ENCODE measurements at regions not wholly inside any gene's neighbourhood (a gene's known extent, or its start where the extent isn't known, plus 50 kb on each side); places are given as distances from the start of the nearest gene placed in this dataset.

DNA sequence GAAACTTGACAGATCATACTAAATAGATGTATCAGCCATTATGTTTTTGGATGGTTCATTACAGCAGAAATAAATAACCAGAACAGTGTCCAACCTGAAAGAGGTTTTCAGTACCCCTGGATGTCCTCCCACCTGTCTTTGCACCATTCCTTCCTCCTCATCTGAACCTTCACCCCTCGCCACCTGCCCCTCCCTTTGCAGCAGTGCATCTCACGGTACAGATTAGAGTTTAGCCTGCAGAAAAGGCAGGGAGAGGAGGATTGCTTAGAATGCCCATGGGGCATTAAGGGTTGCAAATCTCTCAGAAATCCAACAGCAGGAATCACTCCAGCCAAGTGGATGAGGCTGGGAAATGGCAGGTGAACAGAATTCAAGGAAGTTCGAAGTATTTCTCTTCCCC lies 155.0 kb downstream of the HS3ST2 start:
- POLR2A ChIA-PET (ENCODE audit: partially characterized antibody), result no interaction called here
- Histone ChIP-seq H3K9me3 (ENCODE audit: insufficient read depth in 2 of 2, low read depth in 1 of 2, low read length in 1 of 2) (no peaks in the 10 kb centered on the region), H3K56ac (replicated peaks; ENCODE audit: insufficient read length, low read depth, low read length) (no peak overlapping the region), H3K4me1 (replicated peaks in 1 of 4; ENCODE audit: control insufficient read depth in 3 of 4, insufficient read depth in 4 of 4, low read length in 3 of 4) (peaks cover 0 to 3% (median 0%) of the 10 kb centered on the region in 4 experiments; a peak in 3 of 7 replicates), H3K4me2 (ENCODE audit: insufficient read depth in 1 of 2, low read depth in 2 of 2, low read length in 2 of 2) (no peak overlapping the region), H2AFZ (ENCODE audit: low read length) (no peak overlapping the region), H2BK20ac (ENCODE audit: low read length) (no peak overlapping the region), H2AK5ac (ENCODE audit: low read depth, low read length) (no peak overlapping the region), H3K27me3 (replicated peaks in 1 of 4; ENCODE audit: control insufficient read depth in 3 of 4, extremely low read depth in 1 of 4, insufficient read depth in 3 of 4, low read length in 3 of 4) (no peaks in the 10 kb centered on the region; a peak in 1 of 7 replicates), H4K91ac (replicated peaks; ENCODE audit: insufficient read length, low read length) (no peak overlapping the region), H2BK12ac (ENCODE audit: low read depth, low read length) (no peak overlapping the region), H2BK15ac (ENCODE audit: low read length) (no peak overlapping the region), H3K23me2 (ENCODE audit: low read depth, low read length) (no peaks in the 10 kb centered on the region), H3K27ac (ENCODE audit: low read depth, low read length) (no peak overlapping the region), H3K18ac (ENCODE audit: extremely low read depth, low read length) (no peak overlapping the region), H2BK120ac (replicated peaks; ENCODE audit: low read depth, low read length) (no peak overlapping the region), H2BK5ac (ENCODE audit: low read depth, low read length) (no peak overlapping the region), H4K20me1 (replicated peaks in 1 of 2; ENCODE audit: control insufficient read depth in 1 of 2, insufficient read depth in 2 of 2, low read length in 2 of 2) (no peaks in the 10 kb centered on the region), H3K4ac (replicated peaks; ENCODE audit: insufficient read length, low read depth, low read length) (no peak overlapping the region), H3K4me3 (ENCODE audit: extremely low read depth in 1 of 4, insufficient read depth in 2 of 4, low read depth in 3 of 4, low read length in 4 of 4) (no peak overlapping the region), H3K36me3 (ENCODE audit: control insufficient read depth in 2 of 4, insufficient read depth in 4 of 4, low read length in 3 of 4) (no peaks in the 10 kb centered on the region), H3K79me2 (ENCODE audit: control insufficient read depth in 1 of 2, insufficient read depth in 2 of 2, low read length in 2 of 2) (no peaks in the 10 kb centered on the region), H4K5ac (ENCODE audit: insufficient read length, low read depth, low read length) (no peak overlapping the region), H3K9ac (replicated peaks in 1 of 4; ENCODE audit: extremely low read depth in 1 of 4, low read depth in 3 of 4, low read length in 3 of 4) (no peak overlapping the region), H3K14ac (ENCODE audit: insufficient read length) (no peak overlapping the region), H3K79me1 (ENCODE audit: low read depth, low read length) (no peaks in the 10 kb centered on the region), H3K23ac (ENCODE audit: insufficient read length) (no peak overlapping the region), H4K8ac (ENCODE audit: extremely low read depth, insufficient read depth, low read length) (no peak overlapping the region)
- 77% methylated on average over 3 of the region's 3 CpGs; no CpG with 5 or more reads in 1 of the 2 experiments for WGBS, 2 experiments (ENCODE audit: extremely low coverage in 1 of 2, insufficient coverage in 1 of 2, insufficient read length in 1 of 2, insufficient replicate concordance in 2 of 2, low coverage in 1 of 2, low lambda C conversion rate in 2 of 2, missing lambda C conversion rate in 1 of 2)
- no peak for TF ChIP-seq CTBP2 (IDR thresholded peaks at IDR 0.05; ENCODE audit: borderline replicate concordance, insufficient read depth, insufficient read length, low read length)
- TF ChIP-seq POU5F1 (IDR thresholded peaks at IDR 0.05; ENCODE audit: low read depth, low read length), result no peak
- TF ChIP-seq KDM5A (IDR thresholded peaks at IDR 0.05; ENCODE audit: low read length), result no peak
- no peak for TF ChIP-seq HDAC6 (IDR thresholded peaks at IDR 0.05; ENCODE audit: low read depth, low read length)
- no peak for TF ChIP-seq RNF2 (IDR thresholded peaks at IDR 0.05; ENCODE audit: borderline replicate concordance, low read depth, low read length, missing control alignments, poor library complexity, severe bottlenecking)
- no peak for TF ChIP-seq HDAC2 (IDR thresholded peaks at IDR 0.05; ENCODE audit: borderline replicate concordance in 1 of 2, low read depth in 2 of 2, low read length in 2 of 2)
- TF ChIP-seq FOSL1 (IDR thresholded peaks at IDR 0.05; ENCODE audit: insufficient read depth, low read depth, low read length), result no peak
- TF ChIP-seq RAD21 (IDR thresholded peaks at IDR 0.05 in 1 of 2, conservative IDR thresholded peaks at IDR 0.05 in 1 of 2; ENCODE audit: low read depth in 2 of 2, low read length in 2 of 2), result no peak
- CTCF ChIA-PET (ENCODE audit: partially characterized antibody), result interaction anchor here (0.9 to 2.2 kb wide), 3 partner anchors 20 to 91 kb away, joined by 3 to 9 read pairs (median 4); no protein-coding TSS in a partner anchor
- no peak for DNase-seq (ENCODE audit: low read depth in 1 of 2, low spot score in 2 of 2)
- FAIRE-seq, result no peak
